ENCODE measurements at regions not wholly inside any gene's neighbourhood (a gene's known extent, or its start where the extent isn't known, plus 50 kb on each side); places are given as distances from the start of the nearest gene placed in this dataset.

DNA sequence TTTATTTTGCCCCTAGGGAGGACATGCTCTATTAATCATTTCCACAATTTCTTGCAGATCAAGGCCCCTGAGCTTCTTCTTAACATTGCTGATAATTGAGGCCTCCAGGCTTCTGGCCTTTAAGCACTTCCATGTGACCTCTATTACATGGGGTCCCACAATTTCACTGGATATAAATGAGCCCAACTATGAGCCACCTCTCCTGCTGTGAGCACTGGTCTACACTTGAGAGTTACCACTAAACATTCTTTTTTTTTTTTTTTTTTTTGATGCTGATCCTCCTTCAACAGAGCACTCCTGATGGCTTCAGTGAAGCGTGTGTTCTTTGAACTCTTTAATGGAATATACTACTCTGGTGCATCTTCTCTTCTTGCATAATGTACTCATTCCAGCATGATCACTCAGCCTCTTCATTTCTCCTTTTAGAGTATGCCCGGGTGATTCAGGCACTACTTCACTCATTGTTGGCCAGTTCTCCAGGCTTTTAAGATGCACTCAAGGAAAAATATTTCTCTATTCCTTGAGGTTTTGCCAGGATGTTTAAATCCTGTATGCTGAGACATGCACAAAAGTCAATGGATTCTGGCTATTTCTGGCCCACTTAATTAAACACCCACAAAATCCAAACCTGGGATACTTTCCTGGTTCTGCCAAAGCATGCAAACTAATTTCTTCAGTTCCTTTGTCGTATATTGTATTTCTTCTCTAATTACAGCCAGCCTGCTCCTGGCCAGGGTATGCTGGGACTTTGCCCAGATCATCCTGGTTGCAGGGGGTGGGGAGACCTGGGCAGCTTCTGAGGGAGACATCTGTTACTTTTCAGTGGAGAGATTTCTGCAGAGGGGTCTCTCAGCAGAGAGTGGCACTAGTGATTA is 257.8 kb upstream of the LUZP2 start:
- Histone ChIP-seq H3K4me1 (ENCODE audit: control insufficient read depth in 1 of 2, extremely low read depth in 1 of 2, insufficient read depth in 2 of 2, low read length in 2 of 2) (no peaks in the 10 kb centered on the region), H3K36me3 (ENCODE audit: control insufficient read depth in 2 of 2, extremely low read depth in 1 of 2, insufficient read depth in 1 of 2, low read length in 1 of 2) (no peaks in the 10 kb centered on the region), H3K27ac (ENCODE audit: low read length) (no peak overlapping the region), H3K27me3 (replicated peaks in 1 of 2; ENCODE audit: control insufficient read depth in 2 of 2, extremely low read depth in 1 of 2, insufficient read depth in 2 of 2, low read length in 1 of 2) (no peaks in the 10 kb centered on the region), H3K9me3 (no peaks in the 10 kb centered on the region), H3K4me3 (ENCODE audit: control insufficient read depth in 1 of 2, extremely low read depth in 1 of 2, low read length in 1 of 2) (no peak overlapping the region)
- H3K4me1 Mint-ChIP-seq, result no peaks in the 10 kb centered on the region
- no peak overlapping the region for H3K27ac Mint-ChIP-seq
- peaks cover 10 to 20% (median 17%) of the 10 kb centered on the region in 3 donors for H3K9me3 Mint-ChIP-seq
- CTCF ChIA-PET, result no interaction called here
- POLR2A ChIA-PET, result no interaction called here
- no peaks in the 10 kb centered on the region for H3K27me3 Mint-ChIP-seq
- no peak overlapping the region for H3K4me3 Mint-ChIP-seq
- no peak for ATAC-seq (replicated peaks in 1 of 4)
- DNase-seq, result no peak
- no peaks in the 10 kb centered on the region for H3K36me3 Mint-ChIP-seq
- WGBS (ENCODE audit: insufficient coverage), result 100% methylated on average over 1 of the region's 3 CpGs

DNA sequence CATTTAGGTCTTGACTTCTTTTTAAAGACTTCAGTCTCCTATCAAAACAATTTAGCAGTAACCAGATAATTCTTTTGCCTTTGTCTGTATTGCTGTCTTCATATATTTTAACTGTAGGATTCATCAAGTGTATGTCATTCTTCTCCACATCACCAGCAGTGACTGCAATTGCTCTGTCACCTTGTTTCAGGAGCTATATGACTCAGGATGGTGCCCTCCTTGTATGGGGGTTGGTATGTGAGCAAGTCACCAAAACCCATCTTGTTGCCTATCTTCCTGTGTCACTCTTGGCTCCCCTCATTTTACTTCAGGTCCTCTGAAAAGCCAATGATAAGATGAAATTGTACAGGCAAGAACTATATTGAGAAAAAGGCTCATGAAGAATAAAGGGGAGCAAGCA is 256.9 kb upstream of the LUZP2 start:
- no peaks in the 10 kb centered on the region for H3K4me1 ChIP-seq (ENCODE audit: control insufficient read depth in 1 of 2, extremely low read depth in 1 of 2, insufficient read depth in 2 of 2, low read length in 2 of 2)
- no peaks in the 10 kb centered on the region for H3K4me1 Mint-ChIP-seq
- CTCF ChIA-PET, result no interaction called here
- DNase-seq (no peak), ATAC-seq (replicated peaks in 1 of 4) (no peak)
- no peak overlapping the region for H3K27ac ChIP-seq (ENCODE audit: low read length)
- POLR2A ChIA-PET, result no interaction called here
- H3K9me3 Mint-ChIP-seq, result peaks cover 10 to 20% (median 17%) of the 10 kb centered on the region in 3 donors
- H3K36me3 Mint-ChIP-seq, result no peaks in the 10 kb centered on the region
- no peaks in the 10 kb centered on the region for H3K9me3 ChIP-seq
- H3K27ac Mint-ChIP-seq, result no peak overlapping the region
- H3K4me3 ChIP-seq (ENCODE audit: control insufficient read depth in 1 of 2, extremely low read depth in 1 of 2, low read length in 1 of 2), result no peak overlapping the region
- no peaks in the 10 kb centered on the region for H3K36me3 ChIP-seq (ENCODE audit: control insufficient read depth in 2 of 2, extremely low read depth in 1 of 2, insufficient read depth in 1 of 2, low read length in 1 of 2)
- no peaks in the 10 kb centered on the region for H3K27me3 Mint-ChIP-seq
- H3K27me3 ChIP-seq (replicated peaks in 1 of 2; ENCODE audit: control insufficient read depth in 2 of 2, extremely low read depth in 1 of 2, insufficient read depth in 2 of 2, low read length in 1 of 2), result no peaks in the 10 kb centered on the region
- H3K4me3 Mint-ChIP-seq, result no peak overlapping the region

GRCh38 chr11:24240496-24241175 is 256.2 kb upstream of the LUZP2 start:
- Mint-ChIP-seq H3K9me3 (peaks cover 10 to 20% (median 17%) of the 10 kb centered on the region in 3 donors), H3K36me3 (no peaks in the 10 kb centered on the region)
- POLR2A ChIA-PET, result no interaction called here

GRCh38 chr11:24246715-24247114 is 250.1 kb upstream of the LUZP2 start:
- no peak for ATAC-seq (replicated peaks in 1 of 4)
- CTCF ChIA-PET, result interaction anchor here in 1 of 2 donors (0.6 kb wide), 1 partner anchor 23 kb away, joined by 3 read pairs; no protein-coding TSS in a partner anchor
- H3K36me3 Mint-ChIP-seq, result no peaks in the 10 kb centered on the region

More at GRCh38 chr11:24240496-24241175, 256.2 kb upstream of the LUZP2 start:
- H3K36me3 ChIP-seq (ENCODE audit: control insufficient read depth in 2 of 2, extremely low read depth in 1 of 2, insufficient read depth in 1 of 2, low read length in 1 of 2), result no peaks in the 10 kb centered on the region
- Mint-ChIP-seq H3K27me3 (no peaks in the 10 kb centered on the region), H3K4me3 (no peak overlapping the region), H3K4me1 (no peaks in the 10 kb centered on the region), H3K27ac (no peak overlapping the region)
- 14% methylated on average over 1 of the region's 1 CpG for WGBS (ENCODE audit: insufficient coverage)
- H3K9me3 ChIP-seq, result no peaks in the 10 kb centered on the region
- CTCF ChIA-PET, result no interaction called here
- no peak overlapping the region for H3K4me3 ChIP-seq (ENCODE audit: control insufficient read depth in 1 of 2, extremely low read depth in 1 of 2, low read length in 1 of 2)
- DNase-seq (no peak), ATAC-seq (replicated peaks in 1 of 4) (no peak)
- H3K4me1 ChIP-seq (ENCODE audit: control insufficient read depth in 1 of 2, extremely low read depth in 1 of 2, insufficient read depth in 2 of 2, low read length in 2 of 2), result no peaks in the 10 kb centered on the region
- no peaks in the 10 kb centered on the region for H3K27me3 ChIP-seq (replicated peaks in 1 of 2; ENCODE audit: control insufficient read depth in 2 of 2, extremely low read depth in 1 of 2, insufficient read depth in 2 of 2, low read length in 1 of 2)
- H3K27ac ChIP-seq (ENCODE audit: low read length), result no peak overlapping the region

GRCh38 chr11:24247846-24248245 is 249.0 kb upstream of the LUZP2 start:
- no peaks in the 10 kb centered on the region for H3K27me3 Mint-ChIP-seq
- no peak overlapping the region for H3K4me3 ChIP-seq (ENCODE audit: control insufficient read depth in 1 of 2, extremely low read depth in 1 of 2, low read length in 1 of 2)
- no peaks in the 10 kb centered on the region for H3K4me1 Mint-ChIP-seq
- H3K9me3 Mint-ChIP-seq, result peaks cover 7 to 16% (median 8%) of the 10 kb centered on the region in 3 donors
- H3K4me1 ChIP-seq (ENCODE audit: control insufficient read depth in 1 of 2, extremely low read depth in 1 of 2, insufficient read depth in 2 of 2, low read length in 2 of 2), result no peaks in the 10 kb centered on the region
- H3K27ac ChIP-seq (ENCODE audit: low read length), result no peak overlapping the region
- DNase-seq, result no peak
- no peaks in the 10 kb centered on the region for H3K9me3 ChIP-seq
- ATAC-seq (replicated peaks in 1 of 4), result no peak
- no peaks in the 10 kb centered on the region for H3K36me3 ChIP-seq (ENCODE audit: control insufficient read depth in 2 of 2, extremely low read depth in 1 of 2, insufficient read depth in 1 of 2, low read length in 1 of 2)
- no peaks in the 10 kb centered on the region for H3K36me3 Mint-ChIP-seq
- H3K27me3 ChIP-seq (replicated peaks in 1 of 2; ENCODE audit: control insufficient read depth in 2 of 2, extremely low read depth in 1 of 2, insufficient read depth in 2 of 2, low read length in 1 of 2), result no peaks in the 10 kb centered on the region
- no peak overlapping the region for H3K27ac Mint-ChIP-seq
- no CpG with 5 or more reads among the region's 3 CpGs for WGBS (ENCODE audit: insufficient coverage)
- CTCF ChIA-PET, result no interaction called here
- POLR2A ChIA-PET, result no interaction called here
- no peak overlapping the region for H3K4me3 Mint-ChIP-seq

More at GRCh38 chr11:24246715-24247114, 250.1 kb upstream of the LUZP2 start:
- no peak overlapping the region for H3K27ac ChIP-seq (ENCODE audit: low read length)
- no peaks in the 10 kb centered on the region for H3K36me3 ChIP-seq (ENCODE audit: control insufficient read depth in 2 of 2, extremely low read depth in 1 of 2, insufficient read depth in 1 of 2, low read length in 1 of 2)
- no CpG with 5 or more reads among the region's 1 CpG for WGBS (ENCODE audit: insufficient coverage)
- H3K9me3 ChIP-seq, result no peaks in the 10 kb centered on the region
- no peaks in the 10 kb centered on the region for H3K4me1 ChIP-seq (ENCODE audit: control insufficient read depth in 1 of 2, extremely low read depth in 1 of 2, insufficient read depth in 2 of 2, low read length in 2 of 2)
- no peak overlapping the region for H3K4me3 ChIP-seq (ENCODE audit: control insufficient read depth in 1 of 2, extremely low read depth in 1 of 2, low read length in 1 of 2)
- Mint-ChIP-seq H3K27ac (no peak overlapping the region), H3K4me3 (no peak overlapping the region), H3K27me3 (no peaks in the 10 kb centered on the region), H3K4me1 (no peaks in the 10 kb centered on the region), H3K9me3 (peaks cover 7 to 10% (median 9%) of the 10 kb centered on the region in 3 donors)
- H3K27me3 ChIP-seq (replicated peaks in 1 of 2; ENCODE audit: control insufficient read depth in 2 of 2, extremely low read depth in 1 of 2, insufficient read depth in 2 of 2, low read length in 1 of 2), result no peaks in the 10 kb centered on the region
- no peak for DNase-seq
- POLR2A ChIA-PET, result no interaction called here

- POLR2A ChIA-PET, result no interaction called here
- DNase-seq, result no peak
These were observed 246.9 kb upstream of the LUZP2 start for GRCh38 chr11:24249921-24250320.

More at GRCh38 chr11:24249921-24250320, 246.9 kb upstream of the LUZP2 start:
- no CpG with 5 or more reads among the region's 1 CpG for WGBS (ENCODE audit: insufficient coverage)
- CTCF ChIA-PET, result no interaction called here
- Mint-ChIP-seq H3K4me1 (no peaks in the 10 kb centered on the region), H3K4me3 (no peak overlapping the region), H3K9me3 (peaks cover 7 to 21% (median 7%) of the 10 kb centered on the region in 3 donors), H3K36me3 (no peaks in the 10 kb centered on the region), H3K27ac (no peak overlapping the region), H3K27me3 (no peaks in the 10 kb centered on the region)
- H3K27ac ChIP-seq (ENCODE audit: low read length), result no peak overlapping the region
- no peak overlapping the region for H3K4me3 ChIP-seq (ENCODE audit: control insufficient read depth in 1 of 2, extremely low read depth in 1 of 2, low read length in 1 of 2)
- no peaks in the 10 kb centered on the region for H3K4me1 ChIP-seq (ENCODE audit: control insufficient read depth in 1 of 2, extremely low read depth in 1 of 2, insufficient read depth in 2 of 2, low read length in 2 of 2)
- ATAC-seq (replicated peaks in 1 of 4), result no peak
- H3K27me3 ChIP-seq (replicated peaks in 1 of 2; ENCODE audit: control insufficient read depth in 2 of 2, extremely low read depth in 1 of 2, insufficient read depth in 2 of 2, low read length in 1 of 2), result no peaks in the 10 kb centered on the region
- no peaks in the 10 kb centered on the region for H3K36me3 ChIP-seq (ENCODE audit: control insufficient read depth in 2 of 2, extremely low read depth in 1 of 2, insufficient read depth in 1 of 2, low read length in 1 of 2)
- no peaks in the 10 kb centered on the region for H3K9me3 ChIP-seq
